Retinal pigment epithelial cell (primary cell): ENCODE measurements at regions not wholly inside any gene's neighbourhood (a gene's known extent, or its start where the extent isn't known, plus 50 kb on each side); places are given as distances from the start of the nearest gene placed in this dataset.

Experiments
- DNase-seq: peaks from one replicate; pipeline ENCODE4 v3.0.0-alpha.2; 2010; ENCODE audit warnings: low read depth
- H3K4me3 ChIP-seq: 2 replicates; pipeline ENCODE4 v1.5.1; 2011; ENCODE audit warnings: mild to moderate bottlenecking, low read length, control low read depth, moderate library complexity
- CTCF ChIP-seq: conservative IDR thresholded peaks from 2 replicates; pipeline ENCODE4 v1.5.1; 2011; ENCODE audit warnings: low read depth, low read length, control low read depth, inconsistent platforms

DNA sequence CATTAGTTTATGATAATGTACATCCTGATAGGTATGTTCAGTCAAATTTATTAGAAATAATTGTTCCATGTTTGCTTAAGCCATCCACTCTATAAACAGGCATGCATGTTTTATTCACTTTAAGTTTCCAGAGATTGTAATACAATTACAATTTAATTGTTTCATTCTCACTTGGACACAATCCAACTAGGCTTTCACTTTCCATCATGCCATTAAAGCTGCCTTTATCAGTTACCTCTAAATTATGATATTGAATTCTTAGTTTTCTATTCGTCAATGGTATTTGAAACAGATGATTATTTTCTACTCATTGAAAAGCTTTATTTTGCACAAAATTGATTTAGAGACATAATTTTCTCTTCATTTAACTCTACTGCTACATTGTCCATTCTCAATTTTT, 1196.3 kb downstream of the RAPGEF2 start:
- DNase-seq = no peak
- no peak overlapping the region for H3K4me3 ChIP-seq
- TF ChIP-seq CTCF = no peak

DNA sequence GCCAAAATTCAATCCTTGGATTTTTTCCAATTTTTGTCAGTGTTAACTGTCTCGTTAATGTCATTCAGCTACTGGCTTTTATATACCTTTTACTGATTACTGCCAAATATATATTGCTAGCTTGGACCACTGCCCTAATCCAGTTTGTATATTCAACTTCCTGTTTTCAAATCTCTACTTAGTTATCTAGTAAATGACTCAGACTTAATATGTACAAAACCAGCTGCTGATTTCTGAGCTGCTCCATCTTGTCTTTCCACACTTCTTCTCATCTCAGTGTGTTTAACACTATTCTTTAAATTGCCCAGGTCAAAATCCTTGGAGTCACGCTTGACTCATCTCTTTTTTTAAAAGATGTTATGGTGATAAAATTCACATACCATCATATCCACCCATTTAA, 1196.7 kb downstream of the RAPGEF2 start:
- DNase-seq = peak; percentile 17
- no peak overlapping the region for H3K4me3 ChIP-seq
- TF ChIP-seq CTCF = no peak

GRCh38 chr4:160316036-160316435, 1213.2 kb downstream of the RAPGEF2 start:
- no peak for DNase-seq
- no peak for TF ChIP-seq CTCF
- H3K4me3 ChIP-seq = no peak overlapping the region

GRCh38 chr4:160318567-160319220, 1215.8 kb downstream of the RAPGEF2 start:
- no peak for TF ChIP-seq CTCF
- DNase-seq = no peak
- no peak overlapping the region for H3K4me3 ChIP-seq

GRCh38 chr4:160319221-160319867, 1216.5 kb downstream of the RAPGEF2 start:
- H3K4me3 ChIP-seq = no peak overlapping the region
- no peak for TF ChIP-seq CTCF
- DNase-seq = peak; percentile 39

GRCh38 chr4:160319868-160320260, 1217.0 kb downstream of the RAPGEF2 start:
- no peak for TF ChIP-seq CTCF
- DNase-seq = no peak
- no peak overlapping the region for H3K4me3 ChIP-seq

DNA sequence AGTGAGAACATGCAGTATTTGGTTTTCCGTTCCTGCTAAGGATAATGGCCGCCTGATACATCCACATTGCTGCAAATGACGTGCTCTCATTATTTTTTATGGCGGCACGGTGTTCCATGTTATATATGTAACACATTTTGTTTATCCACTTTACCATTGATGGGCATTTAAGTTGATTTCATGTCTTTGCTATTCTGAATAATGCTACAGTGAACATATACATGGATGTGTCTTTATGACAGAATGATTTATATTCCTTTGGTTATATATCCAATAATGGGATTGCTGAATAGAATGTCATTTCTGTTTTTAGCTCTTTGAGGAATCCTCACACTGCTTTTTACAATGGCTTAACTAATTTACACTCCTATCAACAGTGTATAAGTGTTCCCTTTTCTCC, 1223.2 kb downstream of the RAPGEF2 start:
- TF ChIP-seq CTCF = no peak

More for the DNA sequence above, 1223.2 kb downstream of the RAPGEF2 start:
- H3K4me3 ChIP-seq = no peak overlapping the region
- no peak for DNase-seq
